ENCODE measurements at regions not wholly inside any gene's neighbourhood (a gene's known extent, or its start where the extent isn't known, plus 50 kb on each side); places are given as distances from the start of the nearest gene placed in this dataset.

- DNase-seq (ENCODE audit: low spot score in 2 of 2) (no peak), ATAC-seq (replicated peaks; ENCODE audit: extremely low read depth, poor library complexity, severe bottlenecking) (no peak)
- Mint-ChIP-seq H3K36me3 (ENCODE audit: insufficient read depth) (no peaks in the 10 kb centered on the region), H3K4me1 (no peaks in the 10 kb centered on the region), H3K27ac (ENCODE audit: low read depth) (no peak overlapping the region), H3K9me3 (peaks cover 7% of the 10 kb centered on the region), H3K27me3 (peaks cover 23% of the 10 kb centered on the region), H3K4me3 (no peak overlapping the region)
Observed at GRCh38 chr4:151928112-151928511, 167.3 kb upstream of the GATB start.

- H3K4me1 Mint-ChIP-seq: no peaks in the 10 kb centered on the region
- no peak for ATAC-seq (replicated peaks; ENCODE audit: extremely low read depth, poor library complexity, severe bottlenecking)
- H3K36me3 Mint-ChIP-seq (ENCODE audit: insufficient read depth): no peaks in the 10 kb centered on the region
- no peak for DNase-seq (ENCODE audit: low spot score in 2 of 2)
- peaks cover 7% of the 10 kb centered on the region for H3K9me3 Mint-ChIP-seq
- no peak overlapping the region for H3K27ac Mint-ChIP-seq (ENCODE audit: low read depth)
- no peak overlapping the region for H3K4me3 Mint-ChIP-seq
- peaks cover 47% of the 10 kb centered on the region for H3K27me3 Mint-ChIP-seq
Observed at GRCh38 chr4:151922811-151923210, 162.0 kb upstream of the GATB start.

GRCh38 chr4:151922306-151922705 lies 161.5 kb upstream of the GATB start:
- H3K27ac Mint-ChIP-seq (ENCODE audit: low read depth): no peak overlapping the region
- DNase-seq (ENCODE audit: low spot score in 2 of 2) (no peak), ATAC-seq (replicated peaks; ENCODE audit: extremely low read depth, poor library complexity, severe bottlenecking) (no peak)
- peaks cover 43% of the 10 kb centered on the region for H3K27me3 Mint-ChIP-seq
- H3K36me3 Mint-ChIP-seq (ENCODE audit: insufficient read depth): no peaks in the 10 kb centered on the region
- H3K4me1 Mint-ChIP-seq: no peaks in the 10 kb centered on the region
- H3K4me3 Mint-ChIP-seq: no peak overlapping the region
- peaks cover 7% of the 10 kb centered on the region for H3K9me3 Mint-ChIP-seq

GRCh38 chr4:151921811-151922210 lies 161.0 kb upstream of the GATB start:
- Mint-ChIP-seq H3K36me3 (ENCODE audit: insufficient read depth) (no peaks in the 10 kb centered on the region), H3K4me3 (no peak overlapping the region), H3K27me3 (peaks cover 38% of the 10 kb centered on the region), H3K27ac (ENCODE audit: low read depth) (no peak overlapping the region), H3K9me3 (peaks cover 6% of the 10 kb centered on the region), H3K4me1 (no peaks in the 10 kb centered on the region)
- DNase-seq (ENCODE audit: low spot score in 2 of 2) (no peak), ATAC-seq (replicated peaks; ENCODE audit: extremely low read depth, poor library complexity, severe bottlenecking) (no peak)

GRCh38 chr4:151921386-151921785 lies 160.6 kb upstream of the GATB start:
- Mint-ChIP-seq H3K9me3 (peaks cover 2% of the 10 kb centered on the region), H3K27me3 (peaks cover 34% of the 10 kb centered on the region), H3K27ac (ENCODE audit: low read depth) (no peak overlapping the region), H3K4me1 (no peaks in the 10 kb centered on the region), H3K4me3 (no peak overlapping the region), H3K36me3 (ENCODE audit: insufficient read depth) (no peaks in the 10 kb centered on the region)
- ATAC-seq (replicated peaks; ENCODE audit: extremely low read depth, poor library complexity, severe bottlenecking) (no peak), DNase-seq (ENCODE audit: low spot score in 2 of 2) (no peak)

GRCh38 chr4:151917145-151917734 lies 156.4 kb upstream of the GATB start:
- no peak for DNase-seq (ENCODE audit: low spot score in 2 of 2)
- Mint-ChIP-seq H3K4me3 (no peak overlapping the region), H3K27ac (ENCODE audit: low read depth) (no peak overlapping the region), H3K27me3 (peaks cover 16% of the 10 kb centered on the region), H3K9me3 (no peaks in the 10 kb centered on the region), H3K36me3 (ENCODE audit: insufficient read depth) (no peaks in the 10 kb centered on the region), H3K4me1 (no peaks in the 10 kb centered on the region)
- no peak for ATAC-seq (replicated peaks; ENCODE audit: extremely low read depth, poor library complexity, severe bottlenecking)

GRCh38 chr4:151912632-151913031 lies 151.8 kb upstream of the GATB start:
- Mint-ChIP-seq H3K27ac (ENCODE audit: low read depth) (no peak overlapping the region), H3K9me3 (no peaks in the 10 kb centered on the region), H3K4me1 (no peaks in the 10 kb centered on the region), H3K4me3 (no peak overlapping the region), H3K27me3 (peaks cover 5% of the 10 kb centered on the region), H3K36me3 (ENCODE audit: insufficient read depth) (no peaks in the 10 kb centered on the region)
- ATAC-seq (replicated peaks; ENCODE audit: extremely low read depth, poor library complexity, severe bottlenecking): no peak
- no peak for DNase-seq (ENCODE audit: low spot score in 2 of 2)

GRCh38 chr4:151911970-151912369 lies 151.2 kb upstream of the GATB start:
- Mint-ChIP-seq H3K9me3 (no peaks in the 10 kb centered on the region), H3K27me3 (peaks cover 11% of the 10 kb centered on the region), H3K36me3 (ENCODE audit: insufficient read depth) (no peaks in the 10 kb centered on the region), H3K27ac (ENCODE audit: low read depth) (no peak overlapping the region), H3K4me1 (no peaks in the 10 kb centered on the region), H3K4me3 (no peak overlapping the region)
- no peak for ATAC-seq (replicated peaks; ENCODE audit: extremely low read depth, poor library complexity, severe bottlenecking)
- DNase-seq (ENCODE audit: low spot score in 2 of 2): no peak

- ATAC-seq (replicated peaks; ENCODE audit: extremely low read depth, poor library complexity, severe bottlenecking) (no peak), DNase-seq (ENCODE audit: low spot score in 2 of 2) (no peak)
- Mint-ChIP-seq H3K9me3 (no peaks in the 10 kb centered on the region), H3K4me3 (no peak overlapping the region), H3K27me3 (peaks cover 11% of the 10 kb centered on the region), H3K4me1 (no peaks in the 10 kb centered on the region), H3K36me3 (ENCODE audit: insufficient read depth) (no peaks in the 10 kb centered on the region), H3K27ac (ENCODE audit: low read depth) (no peak overlapping the region)
Observed at GRCh38 chr4:151908734-151909497, 148.1 kb upstream of the GATB start.

- H3K27ac Mint-ChIP-seq (ENCODE audit: low read depth): no peak overlapping the region
- H3K4me3 Mint-ChIP-seq: no peak overlapping the region
- no peaks in the 10 kb centered on the region for H3K4me1 Mint-ChIP-seq
- H3K27me3 Mint-ChIP-seq: peaks cover 11% of the 10 kb centered on the region
- ATAC-seq (replicated peaks; ENCODE audit: extremely low read depth, poor library complexity, severe bottlenecking) (no peak), DNase-seq (ENCODE audit: low spot score in 2 of 2) (no peak)
- H3K36me3 Mint-ChIP-seq (ENCODE audit: insufficient read depth): no peaks in the 10 kb centered on the region
- peaks cover 4% of the 10 kb centered on the region for H3K9me3 Mint-ChIP-seq
Observed at GRCh38 chr4:151908201-151908600, 147.4 kb upstream of the GATB start.

- Mint-ChIP-seq H3K36me3 (ENCODE audit: insufficient read depth) (no peaks in the 10 kb centered on the region), H3K27ac (ENCODE audit: low read depth) (no peak overlapping the region), H3K27me3 (peaks cover 11% of the 10 kb centered on the region), H3K4me1 (no peaks in the 10 kb centered on the region), H3K9me3 (peaks cover 13% of the 10 kb centered on the region), H3K4me3 (no peak overlapping the region)
- ATAC-seq (replicated peaks; ENCODE audit: extremely low read depth, poor library complexity, severe bottlenecking): no peak
- DNase-seq (ENCODE audit: low spot score in 2 of 2): no peak
Observed at GRCh38 chr4:151906438-151906837, 145.6 kb upstream of the GATB start.

GRCh38 chr4:151905197-151905596 lies 144.4 kb upstream of the GATB start:
- Mint-ChIP-seq H3K27ac (ENCODE audit: low read depth) (no peak overlapping the region), H3K9me3 (peaks cover 14% of the 10 kb centered on the region), H3K4me1 (no peaks in the 10 kb centered on the region), H3K4me3 (no peak overlapping the region), H3K36me3 (ENCODE audit: insufficient read depth) (no peaks in the 10 kb centered on the region), H3K27me3 (peaks cover 11% of the 10 kb centered on the region)
- no peak for DNase-seq (ENCODE audit: low spot score in 2 of 2)
- no peak for ATAC-seq (replicated peaks; ENCODE audit: extremely low read depth, poor library complexity, severe bottlenecking)

GRCh38 chr4:151901631-151902030 lies 140.8 kb upstream of the GATB start:
- no peak overlapping the region for H3K4me3 Mint-ChIP-seq

More at GRCh38 chr4:151901631-151902030, 140.8 kb upstream of the GATB start:
- no peaks in the 10 kb centered on the region for H3K36me3 Mint-ChIP-seq (ENCODE audit: insufficient read depth)
- H3K27ac Mint-ChIP-seq (ENCODE audit: low read depth): no peak overlapping the region
- DNase-seq (ENCODE audit: low spot score in 2 of 2): no peak
- no peaks in the 10 kb centered on the region for H3K27me3 Mint-ChIP-seq
- no peaks in the 10 kb centered on the region for H3K4me1 Mint-ChIP-seq
- no peak for ATAC-seq (replicated peaks; ENCODE audit: extremely low read depth, poor library complexity, severe bottlenecking)
- peaks cover 18% of the 10 kb centered on the region for H3K9me3 Mint-ChIP-seq
